B cell (primary cell): ENCODE measurements at regions not wholly inside any gene's neighbourhood (a gene's known extent, or its start where the extent isn't known, plus 50 kb on each side); places are given as distances from the start of the nearest gene placed in this dataset.

Experiments used
- ATAC-seq: fragments of 200-7000 bp; cut with Tn5 transposase; one replicate; pipeline ENCODE4 v1.10.0; 2021; ENCODE audit warnings: low read depth, mild to moderate bottlenecking, moderate number of reproducible peaks, moderate library complexity
- CTCF ChIA-PET: fragments of 350-600 bp; sonication (Branson Sonifier 250); formaldehyde crosslinking; loops from one replicate; lab custom pipeline; 2021; ENCODE audit warnings: antibody characterized with exemption, inconsistent platforms; lab: Charles Lee
- POLR2A ChIA-PET: fragments of 350-600 bp; sonication (Branson Sonifier 250); formaldehyde crosslinking; loops from one replicate; lab custom pipeline; 2021; ENCODE audit warnings: antibody characterized with exemption; lab: Charles Lee
- DNase-seq: peaks from one replicate; pipeline ENCODE4 v3.0.0; 2013
- H2AFZ ChIP-seq: 2 replicates; pipeline ENCODE4 v1.6.1; 2012; ENCODE audit warnings: mild to moderate bottlenecking, low read depth, low read length; ENCODE audit not compliant: insufficient read depth, poor library complexity, severe bottlenecking
- H3K27ac ChIP-seq, 2 donors: 1 replicate in 1 of 2; 2 replicates in 1 of 2; pipeline ENCODE4 v1.5.1; 2012 to 2013; ENCODE audit warnings: low read length in 2 of 2, mild to moderate bottlenecking in 2 of 2, moderate library complexity in 1 of 2
- H3K27me3 ChIP-seq, 4 experiments: fragments of 200-600 bp in 1 of 4; sonication (generic) in 1 of 4; replicated peaks in 1 of 4; 1 replicate in 2 of 4; 2 replicates in 2 of 4; pipeline versions ENCODE4 v1.6.1 to v1.7.0; 2013 to 2016; ENCODE audit warnings: low read length in 3 of 4, mild to moderate bottlenecking in 2 of 4, mixed read lengths in 1 of 4, moderate library complexity in 1 of 4; ENCODE audit not compliant: insufficient read depth in 4 of 4, control insufficient read depth in 3 of 4; ENCODE audit errors: control extremely low read depth in 1 of 4
- H3K36me3 ChIP-seq, 2 experiments: replicated peaks in 1 of 2; 1 replicate in 1 of 2; 2 replicates in 1 of 2; pipeline versions ENCODE4 v1.6.1 to v1.7.1; 2013; ENCODE audit warnings: low read length in 1 of 2; ENCODE audit not compliant: insufficient read depth in 2 of 2, control insufficient read depth in 1 of 2; ENCODE audit errors: control extremely low read depth in 1 of 2, extremely low read depth in 1 of 2
- H3K4me1 ChIP-seq, 2 donors: fragments of 200-600 bp in 1 of 2; sonication (generic) in 1 of 2; 1 replicate in 1 of 2; 2 replicates in 1 of 2; pipeline versions ENCODE4 v1.5.1 to v1.6.1; 2013 to 2017; ENCODE audit warnings: low read length in 2 of 2; ENCODE audit not compliant: control insufficient read depth in 2 of 2, insufficient read depth in 2 of 2
- H3K4me2 ChIP-seq: replicated peaks from 2 replicates; pipeline ENCODE3; 2012; ENCODE audit warnings: mild to moderate bottlenecking, low read depth, low read length; ENCODE audit not compliant: poor library complexity, severe bottlenecking
- H3K4me3 ChIP-seq, 5 experiments: fragments of 200-600 bp in 1 of 5; sonication (generic) in 1 of 5; 1 replicate in 3 of 5; 2 replicates in 2 of 5; pipeline versions ENCODE4 v1.5.1 to v1.7.0; 2011 to 2016; ENCODE audit warnings: low read length in 4 of 5, mild to moderate bottlenecking in 4 of 5, low read depth in 2 of 5, control low read depth in 1 of 5, moderate library complexity in 1 of 5; ENCODE audit not compliant: insufficient read depth in 1 of 5; ENCODE audit errors: control extremely low read depth in 1 of 5, extremely low read depth in 1 of 5
- H3K79me2 ChIP-seq: fragments of 200-600 bp; sonication (generic); one replicate; pipeline ENCODE4 v1.6.0; 2016; ENCODE audit warnings: low read length; ENCODE audit not compliant: control insufficient read depth, insufficient read depth
- H3K9ac ChIP-seq: fragments of 200-600 bp; sonication (generic); 2 replicates; pipeline ENCODE4 v1.6.1; 2017; ENCODE audit warnings: mild to moderate bottlenecking, low read length, moderate library complexity
- H3K9me3 ChIP-seq, 3 donors: one replicate each; pipeline versions ENCODE4 v1.6.1 to v1.7.1; 2013; ENCODE audit warnings: low read length in 2 of 3; ENCODE audit not compliant: control insufficient read depth in 2 of 3, insufficient read depth in 1 of 3; ENCODE audit errors: control extremely low read depth in 1 of 3
- H4K20me1 ChIP-seq: 2 replicates; pipeline ENCODE4 v1.6.0; 2012; ENCODE audit warnings: mild to moderate bottlenecking, low read length; ENCODE audit not compliant: insufficient read depth, control insufficient read depth, poor library complexity, severe bottlenecking
- H3K27ac Mint-ChIP-seq: one replicate; pipeline ENCODE4 v1.8.0; 2021; ENCODE audit warnings: mixed read lengths
- H3K27me3 Mint-ChIP-seq: one replicate; pipeline ENCODE4 v1.8.0; 2021; ENCODE audit warnings: mixed read lengths
- H3K4me1 Mint-ChIP-seq: one replicate; pipeline ENCODE4 v1.8.0; 2021; ENCODE audit warnings: mixed read lengths
- H3K4me3 Mint-ChIP-seq: one replicate; pipeline ENCODE4 v1.8.0; 2021; ENCODE audit warnings: mixed read lengths
- H3K9me3 Mint-ChIP-seq: one replicate; pipeline ENCODE4 v1.8.0; 2022; ENCODE audit warnings: mixed read lengths; ENCODE audit not compliant: insufficient read depth
- CTCF ChIP-seq: fragments of 200-600 bp; IDR thresholded peaks from one replicate; pipeline ENCODE4 v1.8.0; 2022; ENCODE audit warnings: antibody characterized with exemption, mild to moderate bottlenecking
- EZH2 ChIP-seq: IDR thresholded peaks from 2 replicates; pipeline ENCODE4 v1.6.1; 2012; ENCODE audit warnings: borderline replicate concordance, low read depth, mild to moderate bottlenecking, moderate library complexity, low read length; ENCODE audit not compliant: insufficient read depth, poor library complexity, severe bottlenecking
- WGBS: methylation state at CpG from one replicate; pipeline ENCODE4 v1.1.5; 2013; ENCODE audit warnings: missing lambda C conversion rate; ENCODE audit not compliant: insufficient coverage; 5-methylcytosine and 5-hydroxymethylcytosine counted together
- intact Hi-C: fragments of 100-400 bp; cut with micrococcal nuclease; formaldehyde crosslinking; loops from one replicate; pipeline ENCODE4 v1.10.0; 2022

GRCh38 chr4:163042306-163042705, 124.4 kb downstream of the NAF1 start:
- intact Hi-C loops, result loop anchor here (10.0 kb wide), 1 partner anchor 502 kb away; no protein-coding TSS in a partner anchor
- peaks cover 0 to 3% (median 0%) of the 10 kb centered on the region in 3 donors for H3K9me3 ChIP-seq
- no peaks in the 10 kb centered on the region for H4K20me1 ChIP-seq
- H3K27me3 Mint-ChIP-seq, result peaks cover 13% of the 10 kb centered on the region
- DNase-seq (no peak), ATAC-seq (no peak)
- no peaks in the 10 kb centered on the region for H3K79me2 ChIP-seq
- H3K27me3 ChIP-seq, result no peaks in the 10 kb centered on the region
- H3K27ac Mint-ChIP-seq, result no peak overlapping the region
- no peaks in the 10 kb centered on the region for H3K4me1 Mint-ChIP-seq
- no peak overlapping the region for H3K27ac ChIP-seq
- no peaks in the 10 kb centered on the region for H3K9me3 Mint-ChIP-seq
- no peak overlapping the region for H3K9ac ChIP-seq
- 67% methylated on average over 1 of the region's 3 CpGs for WGBS
- H2AFZ ChIP-seq, result no peak overlapping the region
- H3K4me3 ChIP-seq, result no peak overlapping the region
- no peaks in the 10 kb centered on the region for H3K4me1 ChIP-seq
- POLR2A ChIA-PET, result no interaction called here
- CTCF ChIA-PET, result no interaction called here
- no peak overlapping the region for H3K4me3 Mint-ChIP-seq
- H3K36me3 ChIP-seq, result no peaks in the 10 kb centered on the region
- H3K4me2 ChIP-seq, result no peak overlapping the region
- TF ChIP-seq CTCF, result no peak
- no peak for TF ChIP-seq EZH2

- 88% methylated on average over 1 of the region's 1 CpG for WGBS
- H3K4me1 Mint-ChIP-seq, result no peaks in the 10 kb centered on the region
- no peaks in the 10 kb centered on the region for H3K79me2 ChIP-seq
- no peak overlapping the region for H3K4me3 Mint-ChIP-seq
- no peak overlapping the region for H3K4me3 ChIP-seq
- DNase-seq (no peak), ATAC-seq (no peak)
- H3K9ac ChIP-seq, result no peak overlapping the region
- no peaks in the 10 kb centered on the region for H3K27me3 Mint-ChIP-seq
- H3K27ac ChIP-seq, result no peak overlapping the region
- H3K36me3 ChIP-seq, result no peaks in the 10 kb centered on the region
- H3K4me2 ChIP-seq, result no peak overlapping the region
- H2AFZ ChIP-seq, result no peak overlapping the region
- no peaks in the 10 kb centered on the region for H3K4me1 ChIP-seq
- no peaks in the 10 kb centered on the region for H3K9me3 ChIP-seq
- ChIA-PET POLR2A (no interaction called here), CTCF (no interaction called here)
- no peaks in the 10 kb centered on the region for H3K27me3 ChIP-seq
- TF ChIP-seq CTCF (no peak), EZH2 (no peak)
- H3K9me3 Mint-ChIP-seq, result no peaks in the 10 kb centered on the region
- no peak overlapping the region for H3K27ac Mint-ChIP-seq
- H4K20me1 ChIP-seq, result no peaks in the 10 kb centered on the region
- intact Hi-C loops, result no loop called here
Measured at GRCh38 chr4:163017135-163017534, 149.6 kb downstream of the NAF1 start.
